ENCODE measurements at regions not wholly inside any gene's neighbourhood (a gene's known extent, or its start where the extent isn't known, plus 50 kb on each side); places are given as distances from the start of the nearest gene placed in this dataset.

GRCh38 chr6:93713974-93714373, 294.6 kb upstream of the EPHA7 start:
- POLR2A ChIA-PET (ENCODE audit: partially characterized antibody): no interaction called here
- Histone ChIP-seq H3K36me3 (ENCODE audit: insufficient read depth, low read length) (no peaks in the 10 kb centered on the region), H3K27ac (ENCODE audit: low read depth, low read length) (no peak overlapping the region), H3K4me1 (ENCODE audit: insufficient read depth, low read length) (no peaks in the 10 kb centered on the region), H3K27me3 (ENCODE audit: insufficient read depth, low read length) (no peaks in the 10 kb centered on the region), H3K4me3 (ENCODE audit: low read length in 2 of 2) (no peak overlapping the region), H3K9me3 (ENCODE audit: control insufficient read depth in 1 of 2, low read length in 2 of 2) (peaks cover 0 to 8% of the 10 kb centered on the region in 2 donors)
- DNase-seq: no peak
- no peaks in the 10 kb centered on the region for H3K36me3 Mint-ChIP-seq
- no peak overlapping the region for H3K27ac Mint-ChIP-seq
- peaks cover 3 to 39% (median 20%) of the 10 kb centered on the region in 8 donors for H3K9me3 Mint-ChIP-seq
- H3K27me3 Mint-ChIP-seq: no peaks in the 10 kb centered on the region
- H3K4me3 Mint-ChIP-seq: no peak overlapping the region
- intact Hi-C loops (cut with micrococcal nuclease): no loop called here
- no peaks in the 10 kb centered on the region for H3K4me1 Mint-ChIP-seq
- CTCF ChIA-PET (ENCODE audit: partially characterized antibody): no interaction called here

GRCh38 chr6:93703431-93703830, 284.1 kb upstream of the EPHA7 start:
- H3K4me3 Mint-ChIP-seq: no peak overlapping the region
- H3K27me3 Mint-ChIP-seq: no peaks in the 10 kb centered on the region
- Histone ChIP-seq H3K4me3 (ENCODE audit: low read length in 2 of 2) (no peak overlapping the region), H3K4me1 (ENCODE audit: insufficient read depth, low read length) (no peaks in the 10 kb centered on the region), H3K36me3 (ENCODE audit: insufficient read depth, low read length) (no peaks in the 10 kb centered on the region), H3K9me3 (ENCODE audit: control insufficient read depth in 1 of 2, low read length in 2 of 2) (no peaks in the 10 kb centered on the region), H3K27ac (ENCODE audit: low read depth, low read length) (no peak overlapping the region), H3K27me3 (ENCODE audit: insufficient read depth, low read length) (no peaks in the 10 kb centered on the region)
- intact Hi-C loops (cut with micrococcal nuclease): no loop called here
- H3K9me3 Mint-ChIP-seq: peaks cover under 1 to 29% (median 11%) of the 10 kb centered on the region in 8 donors
- CTCF ChIA-PET (ENCODE audit: partially characterized antibody): no interaction called here
- POLR2A ChIA-PET (ENCODE audit: partially characterized antibody): no interaction called here
- H3K36me3 Mint-ChIP-seq: no peaks in the 10 kb centered on the region
- no peaks in the 10 kb centered on the region for H3K4me1 Mint-ChIP-seq
- no peak for DNase-seq
- H3K27ac Mint-ChIP-seq: no peak overlapping the region

- Histone ChIP-seq H3K4me1 (ENCODE audit: insufficient read depth, low read length) (no peaks in the 10 kb centered on the region), H3K36me3 (ENCODE audit: insufficient read depth, low read length) (no peaks in the 10 kb centered on the region), H3K4me3 (ENCODE audit: low read length in 2 of 2) (no peak overlapping the region), H3K9me3 (ENCODE audit: control insufficient read depth in 1 of 2, low read length in 2 of 2) (no peaks in the 10 kb centered on the region), H3K27me3 (ENCODE audit: insufficient read depth, low read length) (no peaks in the 10 kb centered on the region), H3K27ac (ENCODE audit: low read depth, low read length) (no peak overlapping the region)
- intact Hi-C loops (cut with micrococcal nuclease): no loop called here
- Mint-ChIP-seq H3K27me3 (no peaks in the 10 kb centered on the region), H3K36me3 (no peaks in the 10 kb centered on the region), H3K4me1 (no peaks in the 10 kb centered on the region), H3K9me3 (peaks cover 0 to 15% (median 5%) of the 10 kb centered on the region in 8 donors), H3K4me3 (no peak overlapping the region), H3K27ac (no peak overlapping the region)
- ChIA-PET POLR2A (ENCODE audit: partially characterized antibody) (no interaction called here), CTCF (ENCODE audit: partially characterized antibody) (no interaction called here)
- DNase-seq: no peak
These were observed 282.2 kb upstream of the EPHA7 start for GRCh38 chr6:93701526-93701925.

- CTCF ChIA-PET (ENCODE audit: partially characterized antibody): no interaction called here
- no peaks in the 10 kb centered on the region for H3K36me3 ChIP-seq (ENCODE audit: insufficient read depth, low read length)
- no peak overlapping the region for H3K27ac ChIP-seq (ENCODE audit: low read depth, low read length)
- intact Hi-C loops (cut with micrococcal nuclease): no loop called here
- Mint-ChIP-seq H3K36me3 (no peaks in the 10 kb centered on the region), H3K9me3 (peaks cover 0 to 15% (median 5%) of the 10 kb centered on the region in 8 donors), H3K27ac (no peak overlapping the region), H3K4me1 (no peaks in the 10 kb centered on the region), H3K27me3 (no peaks in the 10 kb centered on the region), H3K4me3 (no peak overlapping the region)
- no peaks in the 10 kb centered on the region for H3K27me3 ChIP-seq (ENCODE audit: insufficient read depth, low read length)
- H3K4me3 ChIP-seq (ENCODE audit: low read length in 2 of 2): no peak overlapping the region
- no peak for DNase-seq
- POLR2A ChIA-PET (ENCODE audit: partially characterized antibody): no interaction called here
- no peaks in the 10 kb centered on the region for H3K4me1 ChIP-seq (ENCODE audit: insufficient read depth, low read length)
- peaks cover 0 to 3% of the 10 kb centered on the region in 2 donors for H3K9me3 ChIP-seq (ENCODE audit: control insufficient read depth in 1 of 2, low read length in 2 of 2)
These were observed 266.1 kb upstream of the EPHA7 start for GRCh38 chr6:93685494-93685893.

- H3K9me3 Mint-ChIP-seq: peaks cover 0 to 15% (median 5%) of the 10 kb centered on the region in 8 donors
- H3K36me3 ChIP-seq (ENCODE audit: insufficient read depth, low read length): no peaks in the 10 kb centered on the region
- no peaks in the 10 kb centered on the region for H3K36me3 Mint-ChIP-seq
- CTCF ChIA-PET (ENCODE audit: partially characterized antibody): no interaction called here
- H3K4me1 ChIP-seq (ENCODE audit: insufficient read depth, low read length): no peaks in the 10 kb centered on the region
- H3K27me3 ChIP-seq (ENCODE audit: insufficient read depth, low read length): no peaks in the 10 kb centered on the region
- H3K4me3 Mint-ChIP-seq: no peak overlapping the region
- intact Hi-C loops (cut with micrococcal nuclease): no loop called here
- POLR2A ChIA-PET (ENCODE audit: partially characterized antibody): no interaction called here
- H3K9me3 ChIP-seq (ENCODE audit: control insufficient read depth in 1 of 2, low read length in 2 of 2): peaks cover 0 to 3% of the 10 kb centered on the region in 2 donors
- no peak overlapping the region for H3K27ac Mint-ChIP-seq
- H3K4me1 Mint-ChIP-seq: no peaks in the 10 kb centered on the region
- no peak overlapping the region for H3K4me3 ChIP-seq (ENCODE audit: low read length in 2 of 2)
- DNase-seq: no peak
- no peak overlapping the region for H3K27ac ChIP-seq (ENCODE audit: low read depth, low read length)
- H3K27me3 Mint-ChIP-seq: no peaks in the 10 kb centered on the region
These were observed 265.0 kb upstream of the EPHA7 start for GRCh38 chr6:93684339-93684738.

DNA sequence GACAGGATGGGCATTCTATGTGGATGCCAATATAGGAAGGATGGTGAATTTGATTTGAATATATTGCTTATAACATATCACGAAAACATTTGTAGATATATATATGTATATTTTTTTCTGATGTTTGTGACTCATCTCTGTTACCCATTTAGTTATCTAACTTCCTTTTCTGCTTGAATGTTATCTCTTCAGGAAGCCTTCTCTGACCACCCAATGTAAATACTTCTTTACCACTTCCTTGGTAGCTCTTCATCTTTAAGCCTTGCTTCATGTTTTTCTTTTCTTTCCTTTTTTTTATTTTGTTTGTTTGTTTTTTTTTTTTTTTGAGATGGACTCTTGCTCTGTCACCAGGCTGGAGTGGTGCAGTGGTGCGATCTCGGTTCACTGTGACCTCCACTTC, 260.5 kb upstream of the EPHA7 start:
- intact Hi-C loops (cut with micrococcal nuclease): no loop called here
- no peak overlapping the region for H3K4me3 Mint-ChIP-seq

DNA sequence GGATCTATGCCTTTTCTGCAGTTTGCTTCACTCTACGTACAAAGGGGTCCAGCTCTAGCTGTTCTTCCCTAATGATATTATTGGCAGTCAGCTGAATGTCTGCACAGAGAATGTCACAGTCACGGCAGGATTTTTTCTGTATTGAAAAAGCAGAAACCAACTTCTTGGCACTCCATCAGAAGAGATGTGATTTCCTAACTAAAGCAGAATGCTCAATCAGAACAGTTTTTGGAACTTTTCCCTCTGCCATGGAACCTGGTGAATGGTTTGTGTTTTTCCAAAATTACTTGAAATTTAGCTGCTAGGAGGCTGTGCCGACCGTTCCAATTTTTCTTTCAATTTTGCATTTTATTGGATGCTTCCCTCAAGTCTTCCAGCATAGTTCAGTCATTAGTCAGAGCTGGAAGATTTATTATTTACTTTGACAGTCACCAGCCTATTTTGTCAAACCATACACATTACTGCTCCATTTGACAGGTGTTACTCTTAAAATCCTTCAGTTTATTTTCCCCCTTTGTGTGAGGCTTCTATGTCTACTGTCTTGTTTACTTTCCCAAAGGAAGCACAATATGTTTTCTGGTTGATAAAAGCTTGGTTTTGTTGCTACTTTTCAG, 259.6 kb upstream of the EPHA7 start:
- no peak for DNase-seq
- H3K27me3 Mint-ChIP-seq: no peaks in the 10 kb centered on the region
- no peak overlapping the region for H3K27ac ChIP-seq (ENCODE audit: low read depth, low read length)
- peaks cover 0 to 9% (median 4%) of the 10 kb centered on the region in 8 donors for H3K9me3 Mint-ChIP-seq
- CTCF ChIA-PET (ENCODE audit: partially characterized antibody): no interaction called here
- H3K4me1 ChIP-seq (ENCODE audit: insufficient read depth, low read length): no peaks in the 10 kb centered on the region
- H3K4me3 Mint-ChIP-seq: no peak overlapping the region
- intact Hi-C loops (cut with micrococcal nuclease): no loop called here
- H3K36me3 ChIP-seq (ENCODE audit: insufficient read depth, low read length): no peaks in the 10 kb centered on the region
- no peaks in the 10 kb centered on the region for H3K36me3 Mint-ChIP-seq
- peaks cover 0 to 3% of the 10 kb centered on the region in 2 donors for H3K9me3 ChIP-seq (ENCODE audit: control insufficient read depth in 1 of 2, low read length in 2 of 2)
- no peaks in the 10 kb centered on the region for H3K27me3 ChIP-seq (ENCODE audit: insufficient read depth, low read length)
- POLR2A ChIA-PET (ENCODE audit: partially characterized antibody): no interaction called here
- no peak overlapping the region for H3K27ac Mint-ChIP-seq
- H3K4me1 Mint-ChIP-seq: no peaks in the 10 kb centered on the region
- no peak overlapping the region for H3K4me3 ChIP-seq (ENCODE audit: low read length in 2 of 2)

More for the DNA sequence above, 260.5 kb upstream of the EPHA7 start:
- no peaks in the 10 kb centered on the region for H3K36me3 Mint-ChIP-seq
- H3K4me1 Mint-ChIP-seq: no peaks in the 10 kb centered on the region
- Histone ChIP-seq H3K4me1 (ENCODE audit: insufficient read depth, low read length) (no peaks in the 10 kb centered on the region), H3K27me3 (ENCODE audit: insufficient read depth, low read length) (no peaks in the 10 kb centered on the region), H3K36me3 (ENCODE audit: insufficient read depth, low read length) (no peaks in the 10 kb centered on the region), H3K27ac (ENCODE audit: low read depth, low read length) (no peak overlapping the region), H3K9me3 (ENCODE audit: control insufficient read depth in 1 of 2, low read length in 2 of 2) (peaks cover 0 to 3% of the 10 kb centered on the region in 2 donors), H3K4me3 (ENCODE audit: low read length in 2 of 2) (no peak overlapping the region)
- DNase-seq: no peak
- POLR2A ChIA-PET (ENCODE audit: partially characterized antibody): no interaction called here
- H3K27me3 Mint-ChIP-seq: no peaks in the 10 kb centered on the region
- CTCF ChIA-PET (ENCODE audit: partially characterized antibody): no interaction called here
- H3K27ac Mint-ChIP-seq: no peak overlapping the region
- H3K9me3 Mint-ChIP-seq: peaks cover 0 to 10% (median 6%) of the 10 kb centered on the region in 8 donors

Measured in CD4-positive, alpha-beta memory T cell (primary cell).